ENCODE measurements at regions not wholly inside any gene's neighbourhood (a gene's known extent, or its start where the extent isn't known, plus 50 kb on each side); places are given as distances from the start of the nearest gene placed in this dataset.

DNA sequence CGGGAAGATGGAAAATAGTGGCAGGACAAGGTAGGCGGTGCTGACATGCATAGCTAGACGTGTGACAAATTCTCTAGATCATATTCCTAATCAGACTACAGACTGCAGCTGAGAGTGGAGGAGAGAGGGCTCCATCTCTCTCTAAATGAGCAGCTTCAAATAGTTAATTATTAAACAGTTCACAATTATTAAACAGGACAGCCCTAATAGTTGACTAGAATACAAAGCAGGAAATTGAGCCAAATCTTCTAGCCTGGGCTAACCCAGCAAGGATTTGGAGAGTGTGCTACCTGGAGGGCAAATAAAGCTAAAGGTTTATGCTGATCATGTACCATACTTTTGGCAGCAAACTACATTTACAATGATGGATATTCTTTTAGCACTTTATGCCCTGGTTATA lies 54.4 kb upstream of the CWC22 start:
- H3K27me3 ChIP-seq (ENCODE audit: insufficient read depth, poor library complexity, severe bottlenecking) = no peaks in the 10 kb centered on the region
- no peak overlapping the region for H3K27ac ChIP-seq (replicated peaks)
- TF ChIP-seq, protein P1, sequence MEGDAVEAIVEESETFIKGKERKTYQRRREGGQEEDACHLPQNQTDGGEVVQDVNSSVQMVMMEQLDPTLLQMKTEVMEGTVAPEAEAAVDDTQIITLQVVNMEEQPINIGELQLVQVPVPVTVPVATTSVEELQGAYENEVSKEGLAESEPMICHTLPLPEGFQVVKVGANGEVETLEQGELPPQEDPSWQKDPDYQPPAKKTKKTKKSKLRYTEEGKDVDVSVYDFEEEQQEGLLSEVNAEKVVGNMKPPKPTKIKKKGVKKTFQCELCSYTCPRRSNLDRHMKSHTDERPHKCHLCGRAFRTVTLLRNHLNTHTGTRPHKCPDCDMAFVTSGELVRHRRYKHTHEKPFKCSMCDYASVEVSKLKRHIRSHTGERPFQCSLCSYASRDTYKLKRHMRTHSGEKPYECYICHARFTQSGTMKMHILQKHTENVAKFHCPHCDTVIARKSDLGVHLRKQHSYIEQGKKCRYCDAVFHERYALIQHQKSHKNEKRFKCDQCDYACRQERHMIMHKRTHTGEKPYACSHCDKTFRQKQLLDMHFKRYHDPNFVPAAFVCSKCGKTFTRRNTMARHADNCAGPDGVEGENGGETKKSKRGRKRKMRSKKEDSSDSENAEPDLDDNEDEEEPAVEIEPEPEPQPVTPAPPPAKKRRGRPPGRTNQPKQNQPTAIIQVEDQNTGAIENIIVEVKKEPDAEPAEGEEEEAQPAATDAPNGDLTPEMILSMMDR (IDR thresholded peaks at IDR 0.05; ENCODE audit: insufficient read depth, low read length) = no peak
- no peak for TF ChIP-seq POLR2AphosphoS5 (IDR thresholded peaks at IDR 0.05; ENCODE audit: low read depth)
- no peak for TF ChIP-seq SPI1 (IDR thresholded peaks at IDR 0.05; ENCODE audit: borderline replicate concordance, low read depth)
- no peak for TF ChIP-seq GABPA (IDR thresholded peaks at IDR 0.05; ENCODE audit: low read depth)
- TF ChIP-seq, protein P2, sequence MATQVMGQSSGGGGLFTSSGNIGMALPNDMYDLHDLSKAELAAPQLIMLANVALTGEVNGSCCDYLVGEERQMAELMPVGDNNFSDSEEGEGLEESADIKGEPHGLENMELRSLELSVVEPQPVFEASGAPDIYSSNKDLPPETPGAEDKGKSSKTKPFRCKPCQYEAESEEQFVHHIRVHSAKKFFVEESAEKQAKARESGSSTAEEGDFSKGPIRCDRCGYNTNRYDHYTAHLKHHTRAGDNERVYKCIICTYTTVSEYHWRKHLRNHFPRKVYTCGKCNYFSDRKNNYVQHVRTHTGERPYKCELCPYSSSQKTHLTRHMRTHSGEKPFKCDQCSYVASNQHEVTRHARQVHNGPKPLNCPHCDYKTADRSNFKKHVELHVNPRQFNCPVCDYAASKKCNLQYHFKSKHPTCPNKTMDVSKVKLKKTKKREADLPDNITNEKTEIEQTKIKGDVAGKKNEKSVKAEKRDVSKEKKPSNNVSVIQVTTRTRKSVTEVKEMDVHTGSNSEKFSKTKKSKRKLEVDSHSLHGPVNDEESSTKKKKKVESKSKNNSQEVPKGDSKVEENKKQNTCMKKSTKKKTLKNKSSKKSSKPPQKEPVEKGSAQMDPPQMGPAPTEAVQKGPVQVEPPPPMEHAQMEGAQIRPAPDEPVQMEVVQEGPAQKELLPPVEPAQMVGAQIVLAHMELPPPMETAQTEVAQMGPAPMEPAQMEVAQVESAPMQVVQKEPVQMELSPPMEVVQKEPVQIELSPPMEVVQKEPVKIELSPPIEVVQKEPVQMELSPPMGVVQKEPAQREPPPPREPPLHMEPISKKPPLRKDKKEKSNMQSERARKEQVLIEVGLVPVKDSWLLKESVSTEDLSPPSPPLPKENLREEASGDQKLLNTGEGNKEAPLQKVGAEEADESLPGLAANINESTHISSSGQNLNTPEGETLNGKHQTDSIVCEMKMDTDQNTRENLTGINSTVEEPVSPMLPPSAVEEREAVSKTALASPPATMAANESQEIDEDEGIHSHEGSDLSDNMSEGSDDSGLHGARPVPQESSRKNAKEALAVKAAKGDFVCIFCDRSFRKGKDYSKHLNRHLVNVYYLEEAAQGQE (IDR thresholded peaks at IDR 0.05; ENCODE audit: insufficient replicate concordance, low read depth) = no peak
- H3K4me3 ChIP-seq (replicated peaks; ENCODE audit: insufficient read depth, low read length) = no peak overlapping the region
- DNase-seq (ENCODE audit: low read depth in 1 of 2, low spot score in 1 of 2) = no peak

DNA sequence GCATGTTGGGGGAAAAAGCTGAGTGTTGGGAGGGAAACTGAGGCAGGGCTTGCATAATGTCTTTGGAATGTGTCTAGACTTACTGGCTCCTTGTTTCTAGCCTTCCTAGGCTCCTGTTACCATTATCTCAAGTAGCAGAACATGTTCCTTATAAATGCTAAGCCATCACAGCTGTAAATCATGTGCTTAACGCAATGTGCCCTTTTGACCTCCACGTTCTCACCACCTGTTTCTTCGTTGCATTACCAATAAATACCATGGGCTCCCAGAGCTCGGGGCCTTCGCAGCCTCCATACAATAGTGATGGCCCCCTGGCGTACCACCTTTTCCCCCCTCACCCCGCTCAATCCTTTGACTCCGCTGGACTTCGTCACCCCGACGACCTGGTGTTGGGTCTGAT lies 54.0 kb upstream of the CWC22 start:
- TF ChIP-seq SPI1 (IDR thresholded peaks at IDR 0.05; ENCODE audit: borderline replicate concordance, low read depth) (no peak), GABPA (IDR thresholded peaks at IDR 0.05; ENCODE audit: low read depth) (no peak), POLR2AphosphoS5 (IDR thresholded peaks at IDR 0.05; ENCODE audit: low read depth) (no peak)
- TF ChIP-seq, protein P2 (IDR thresholded peaks at IDR 0.05; ENCODE audit: insufficient replicate concordance, low read depth) = no peak
- TF ChIP-seq, protein P1 (IDR thresholded peaks at IDR 0.05; ENCODE audit: insufficient read depth, low read length) = no peak
- Histone ChIP-seq H3K4me3 (replicated peaks; ENCODE audit: insufficient read depth, low read length) (no peak overlapping the region), H3K27ac (replicated peaks) (no peak overlapping the region), H3K27me3 (ENCODE audit: insufficient read depth, poor library complexity, severe bottlenecking) (no peaks in the 10 kb centered on the region)
- no peak for DNase-seq (ENCODE audit: low read depth in 1 of 2, low spot score in 1 of 2)

GRCh38 chr2:180058993-180059392 lies 51.9 kb upstream of the CWC22 start:
- no peak overlapping the region for H3K27ac ChIP-seq (replicated peaks)
- TF ChIP-seq SPI1 (IDR thresholded peaks at IDR 0.05; ENCODE audit: borderline replicate concordance, low read depth) = no peak

GRCh38 chr2:180057706-180058412 lies 50.8 kb upstream of the CWC22 start:
- TF ChIP-seq SPI1 (IDR thresholded peaks at IDR 0.05; ENCODE audit: borderline replicate concordance, low read depth) (no peak), POLR2AphosphoS5 (IDR thresholded peaks at IDR 0.05; ENCODE audit: low read depth) (no peak), GABPA (IDR thresholded peaks at IDR 0.05; ENCODE audit: low read depth) (no peak)
- TF ChIP-seq, protein P2 (IDR thresholded peaks at IDR 0.05; ENCODE audit: insufficient replicate concordance, low read depth) = no peak
- TF ChIP-seq, protein P1 (IDR thresholded peaks at IDR 0.05; ENCODE audit: insufficient read depth, low read length) = no peak
- H3K4me3 ChIP-seq (replicated peaks; ENCODE audit: insufficient read depth, low read length) = no peak overlapping the region
- H3K27ac ChIP-seq (replicated peaks) = no peak overlapping the region
- DNase-seq (ENCODE audit: low read depth in 1 of 2, low spot score in 1 of 2) = no peak
- H3K27me3 ChIP-seq (ENCODE audit: insufficient read depth, poor library complexity, severe bottlenecking) = no peaks in the 10 kb centered on the region

More at GRCh38 chr2:180058993-180059392, 51.9 kb upstream of the CWC22 start:
- no peak overlapping the region for H3K4me3 ChIP-seq (replicated peaks; ENCODE audit: insufficient read depth, low read length)
- no peaks in the 10 kb centered on the region for H3K27me3 ChIP-seq (ENCODE audit: insufficient read depth, poor library complexity, severe bottlenecking)
- DNase-seq (ENCODE audit: low read depth in 1 of 2, low spot score in 1 of 2) = no peak
